ENCODE measurements at regions not wholly inside any gene's neighbourhood (a gene's known extent, or its start where the extent isn't known, plus 50 kb on each side); places are given as distances from the start of the nearest gene placed in this dataset.
A peak's percentile ranks its signal among the peaks of the same experiment; 100 is the strongest.

- peak; percentile 80 for TF ChIP-seq ZNF687 (CRISPR knock-in tag; IDR thresholded peaks at IDR 0.05)
- TF ChIP-seq NRL (CRISPR knock-in tag; IDR thresholded peaks at IDR 0.05; ENCODE audit: borderline replicate concordance): peak; percentile 22; the same call in 1 of the 2 replicates
- TF ChIP-seq AHR (CRISPR knock-in tag; IDR thresholded peaks at IDR 0.05): no peak
- 0 out of 2 replicates have a peak, but pooled peaks have one; percentile 20 for TF ChIP-seq ZNF800 (CRISPR knock-in tag; IDR thresholded peaks at IDR 0.05)
- no peak for TF ChIP-seq ZMAT3 (CRISPR knock-in tag; conservative IDR thresholded peaks at IDR 0.05)
- peak; percentile 71 for TF ChIP-seq RBFOX2 (IDR thresholded peaks at IDR 0.05; ENCODE audit: low read depth, low read length)
- peak; percentile 64; the same call in 1 of the 2 replicates for TF ChIP-seq ZBTB43 (CRISPR knock-in tag; conservative IDR thresholded peaks at IDR 0.05)
- peak; percentile 83 for TF ChIP-seq SRSF1 (optimal IDR thresholded peaks at IDR 0.05; ENCODE audit: low read depth, low read length)
- TF ChIP-seq TERF1 (CRISPR knock-in tag; IDR thresholded peaks at IDR 0.05): 0 out of 2 replicates have a peak, but pooled peaks have one; percentile 71
- peak; percentile 28; the same call in 1 of the 2 replicates for TF ChIP-seq MYC (CRISPR knock-in tag; IDR thresholded peaks at IDR 0.05; ENCODE audit: borderline replicate concordance)
- TF ChIP-seq HNRNPL (IDR thresholded peaks at IDR 0.05; ENCODE audit: low read depth, low read length): peak; percentile 97
- TF ChIP-seq ZMYM2 (CRISPR knock-in tag; IDR thresholded peaks at IDR 0.05): no peak
- no peak for TF ChIP-seq ARNTL (CRISPR knock-in tag; IDR thresholded peaks at IDR 0.05)
- peak; percentile 41; the same call in 1 of the 2 replicates for TF ChIP-seq ELF3 (CRISPR knock-in tag; IDR thresholded peaks at IDR 0.05)
- no peak for TF ChIP-seq ZKSCAN1 (IDR thresholded peaks at IDR 0.05; ENCODE audit: low read length)
- no peak for TF ChIP-seq SOX13 (IDR thresholded peaks at IDR 0.05)
- TF ChIP-seq SOX13 (CRISPR knock-in tag; conservative IDR thresholded peaks at IDR 0.05 in 1 of 2, IDR thresholded peaks at IDR 0.05 in 1 of 2): peak in 1 of 2 experiments; percentile 36; a peak in 1 of 4 replicates
- no peak for TF ChIP-seq POLR2AphosphoS2 (IDR thresholded peaks at IDR 0.05; ENCODE audit: low read depth, low read length)
- TF ChIP-seq ZBTB34 (CRISPR knock-in tag; IDR thresholded peaks at IDR 0.05): peak; percentile 46; the same call in 1 of the 2 replicates
- no peak for TF ChIP-seq KDM3A (CRISPR knock-in tag; IDR thresholded peaks at IDR 0.05; ENCODE audit: low read depth)
Measured at GRCh38 chr9:95772320-95773052, 103.0 kb upstream of the ERCC6L2 start (continued).

Data from HepG2 (cell line).